ENCODE measurements at regions not wholly inside any gene's neighbourhood (a gene's known extent, or its start where the extent isn't known, plus 50 kb on each side); places are given as distances from the start of the nearest gene placed in this dataset.

- no peak for DNase-seq (ENCODE audit: low read depth)
- TF ChIP-seq CTCF (IDR thresholded peaks at IDR 0.05; ENCODE audit: insufficient read depth, low read depth, low read length, missing control alignments) = no peak
- no peak overlapping the region for H3K4me3 ChIP-seq (ENCODE audit: low read length)
These were observed 69.9 kb upstream of the CLDN5 start for GRCh38 chr22:19593991-19594569.

- DNase-seq (ENCODE audit: low read depth) = no peak
- TF ChIP-seq CTCF (IDR thresholded peaks at IDR 0.05; ENCODE audit: insufficient read depth, low read depth, low read length, missing control alignments) = no peak
- no peak overlapping the region for H3K4me3 ChIP-seq (ENCODE audit: low read length)
These were observed 71.3 kb upstream of the CLDN5 start for GRCh38 chr22:19595532-19595931.

- H3K4me3 ChIP-seq (ENCODE audit: low read length) = no peak overlapping the region
- no peak for DNase-seq (ENCODE audit: low read depth)
- no peak for TF ChIP-seq CTCF (IDR thresholded peaks at IDR 0.05; ENCODE audit: insufficient read depth, low read depth, low read length, missing control alignments)
These were observed 72.6 kb upstream of the CLDN5 start for GRCh38 chr22:19596680-19597398.

DNA sequence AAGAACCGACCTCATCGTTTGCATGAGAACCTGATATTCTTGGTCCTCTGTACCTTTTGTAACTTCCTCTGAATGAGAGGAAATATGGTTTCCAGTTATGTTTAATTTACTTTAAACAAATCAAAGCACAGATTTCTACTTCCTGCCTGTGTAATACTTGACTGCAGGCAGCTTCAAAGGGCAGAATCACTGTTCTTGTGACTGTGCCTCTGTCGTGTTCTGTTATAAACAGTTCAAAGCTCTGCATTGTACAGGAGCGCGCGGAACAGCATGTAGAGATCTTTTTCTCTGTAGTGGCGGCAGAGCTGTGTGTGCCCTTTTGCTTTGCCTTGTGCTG is 73.2 kb upstream of the CLDN5 start:
- no peak for TF ChIP-seq CTCF (IDR thresholded peaks at IDR 0.05; ENCODE audit: insufficient read depth, low read depth, low read length, missing control alignments)
- H3K4me3 ChIP-seq (ENCODE audit: low read length) = no peak overlapping the region
- DNase-seq (ENCODE audit: low read depth) = no peak

DNA sequence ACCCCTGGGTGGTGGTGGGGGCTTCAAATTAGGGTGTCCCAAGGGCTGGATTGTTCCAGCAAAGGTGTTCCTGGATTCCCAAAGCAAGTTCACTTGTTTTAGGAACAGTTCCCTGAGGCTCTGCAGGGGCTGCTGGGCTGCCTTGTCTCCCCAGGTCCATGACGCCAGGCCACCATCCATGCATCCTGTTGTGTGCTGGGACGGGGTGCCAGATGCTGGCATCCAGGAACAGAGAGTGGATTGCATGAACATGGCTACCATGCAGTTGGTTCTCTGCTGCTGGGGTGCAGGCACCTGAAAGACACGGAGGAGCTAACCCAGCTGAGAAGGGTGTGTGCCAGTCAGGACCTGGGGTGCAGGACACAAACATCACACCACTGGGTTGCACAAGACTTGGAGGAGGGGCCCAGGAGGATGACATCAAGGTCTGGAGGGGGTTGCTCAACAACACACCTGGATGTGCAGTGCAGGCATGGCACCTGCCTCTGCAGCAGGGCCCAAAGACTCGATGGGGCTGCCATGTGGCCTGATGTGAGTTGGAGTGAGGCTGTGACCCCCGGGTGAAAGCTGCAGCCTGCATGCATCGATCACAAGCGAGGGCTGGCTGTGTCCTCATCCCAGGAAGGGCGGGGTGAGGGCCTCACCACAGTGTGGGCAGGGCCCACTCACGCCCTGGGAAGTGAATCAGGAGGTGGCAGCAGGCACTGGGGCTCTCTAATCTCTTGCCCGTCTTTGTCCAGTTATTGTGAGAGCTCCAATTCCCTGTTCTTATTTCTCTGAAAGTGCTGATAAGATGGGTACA is 74.0 kb upstream of the CLDN5 start:
- DNase-seq (ENCODE audit: low read depth) = peak; percentile 91
- H3K4me3 ChIP-seq (ENCODE audit: low read length) = no peak overlapping the region
- TF ChIP-seq CTCF (IDR thresholded peaks at IDR 0.05; ENCODE audit: insufficient read depth, low read depth, low read length, missing control alignments) = no peak

- no peak for TF ChIP-seq CTCF (IDR thresholded peaks at IDR 0.05; ENCODE audit: insufficient read depth, low read depth, low read length, missing control alignments)
- no peak for DNase-seq (ENCODE audit: low read depth)
- no peak overlapping the region for H3K4me3 ChIP-seq (ENCODE audit: low read length)
These were observed 74.8 kb upstream of the CLDN5 start for GRCh38 chr22:19599004-19599403.
